ENCODE measurements at regions not wholly inside any gene's neighbourhood (a gene's known extent, or its start where the extent isn't known, plus 50 kb on each side); places are given as distances from the start of the nearest gene placed in this dataset.

DNA sequence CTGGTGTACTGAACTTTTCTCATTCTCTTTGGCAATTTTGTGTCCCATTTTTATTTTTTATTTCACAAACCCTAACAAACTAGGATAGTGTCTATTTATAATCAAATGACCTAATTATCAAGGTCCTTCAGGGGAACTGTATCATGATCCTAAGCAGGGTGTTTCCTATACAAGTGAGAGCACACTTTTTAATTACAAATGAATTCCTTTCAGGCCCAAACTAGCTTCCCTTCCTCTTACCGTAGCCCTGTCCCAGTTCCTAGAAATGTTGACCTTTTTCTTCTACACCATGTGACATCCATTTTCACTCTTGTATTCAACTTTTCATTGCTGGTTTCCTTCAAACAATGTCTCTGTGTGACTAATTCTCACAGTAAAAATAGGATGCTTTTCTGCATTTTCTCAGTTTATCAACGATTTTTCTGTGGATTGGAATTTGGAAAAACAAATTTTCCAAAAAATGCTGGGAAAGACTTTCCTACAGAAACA is 411.4 kb downstream of the CCDC91 start:
- DNase-seq (ENCODE audit: low read depth in 2 of 3, low spot score in 1 of 3) = no peak

DNA sequence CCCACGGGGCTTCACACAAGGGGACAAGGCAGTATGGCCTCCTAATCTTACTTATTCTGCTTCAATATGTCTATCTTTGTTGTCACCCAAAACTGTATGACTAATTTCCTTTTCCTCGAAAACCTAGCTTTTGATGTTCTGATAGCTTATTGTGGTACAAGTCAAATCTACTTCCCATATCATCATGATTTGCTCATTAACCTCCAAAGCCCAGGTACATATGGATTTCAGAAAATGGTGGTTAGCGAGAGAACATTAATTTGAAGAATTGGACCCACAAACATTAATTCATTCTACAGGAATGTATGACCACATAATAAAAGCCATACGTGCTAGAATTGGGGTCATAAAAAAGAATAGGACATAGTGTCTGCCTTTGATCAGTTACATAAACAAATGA is 412.5 kb downstream of the CCDC91 start:
- no peak for DNase-seq (ENCODE audit: low read depth in 2 of 3, low spot score in 1 of 3)

DNA sequence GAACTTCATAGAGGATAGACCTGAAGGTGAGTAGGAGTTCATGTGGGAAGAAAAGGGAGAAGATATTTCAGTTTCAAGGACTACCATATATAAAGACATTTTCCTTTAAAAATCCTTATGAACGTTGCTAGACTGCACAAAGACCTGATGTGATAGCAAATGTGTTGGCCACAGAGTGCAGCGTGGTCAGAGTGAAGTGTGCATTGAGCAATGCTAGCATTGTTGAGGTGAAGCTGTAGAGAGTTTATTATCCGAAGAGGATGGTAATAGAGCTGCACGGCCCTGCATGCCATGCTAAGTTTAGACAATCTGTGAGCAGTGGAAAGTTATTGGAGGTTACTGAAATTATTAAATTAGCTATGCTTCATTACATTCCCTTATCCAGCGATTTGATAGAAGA is 413.0 kb downstream of the CCDC91 start:
- no peak for DNase-seq (ENCODE audit: low read depth in 2 of 3, low spot score in 1 of 3)

DNA sequence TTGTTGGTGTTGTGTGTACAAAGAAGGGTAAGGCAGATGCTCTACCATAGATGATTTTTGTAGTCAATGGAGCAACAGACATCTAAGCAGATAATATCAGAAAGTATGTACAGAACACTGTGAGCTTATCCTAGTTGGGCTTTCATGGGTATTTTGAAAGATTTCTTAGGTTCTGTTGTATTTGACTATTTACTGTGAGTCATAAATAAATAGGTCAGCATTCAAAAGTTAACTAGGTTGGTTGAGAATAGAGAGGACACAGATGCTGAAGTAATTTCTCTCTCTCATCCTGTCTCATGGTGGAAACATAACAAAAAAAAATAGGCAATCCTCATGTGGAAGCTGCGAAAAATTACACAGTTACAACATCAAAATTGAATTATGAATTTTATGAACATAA is 413.5 kb downstream of the CCDC91 start:
- DNase-seq (ENCODE audit: low read depth in 2 of 3, low spot score in 1 of 3) = no peak

DNA sequence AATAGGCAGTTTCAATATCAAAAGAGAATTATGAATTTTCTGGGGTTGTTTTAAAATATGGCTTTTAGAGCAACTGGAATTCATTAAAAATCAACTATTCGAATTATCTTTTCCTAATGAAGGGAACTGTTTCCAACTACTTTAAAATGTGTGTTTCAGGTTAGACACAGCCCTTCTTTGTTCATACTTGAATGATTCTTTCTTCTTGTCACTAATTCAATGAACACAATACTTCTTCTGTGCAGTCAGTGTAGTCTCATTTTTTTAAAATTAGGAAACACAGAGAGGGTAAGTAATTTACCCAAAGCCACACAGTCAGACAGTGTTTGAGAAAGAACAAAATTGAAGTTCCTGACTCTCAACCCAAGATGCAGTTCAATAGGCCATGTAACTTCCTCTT is 414.0 kb downstream of the CCDC91 start:
- no peak for DNase-seq (ENCODE audit: low read depth in 2 of 3, low spot score in 1 of 3)

DNA sequence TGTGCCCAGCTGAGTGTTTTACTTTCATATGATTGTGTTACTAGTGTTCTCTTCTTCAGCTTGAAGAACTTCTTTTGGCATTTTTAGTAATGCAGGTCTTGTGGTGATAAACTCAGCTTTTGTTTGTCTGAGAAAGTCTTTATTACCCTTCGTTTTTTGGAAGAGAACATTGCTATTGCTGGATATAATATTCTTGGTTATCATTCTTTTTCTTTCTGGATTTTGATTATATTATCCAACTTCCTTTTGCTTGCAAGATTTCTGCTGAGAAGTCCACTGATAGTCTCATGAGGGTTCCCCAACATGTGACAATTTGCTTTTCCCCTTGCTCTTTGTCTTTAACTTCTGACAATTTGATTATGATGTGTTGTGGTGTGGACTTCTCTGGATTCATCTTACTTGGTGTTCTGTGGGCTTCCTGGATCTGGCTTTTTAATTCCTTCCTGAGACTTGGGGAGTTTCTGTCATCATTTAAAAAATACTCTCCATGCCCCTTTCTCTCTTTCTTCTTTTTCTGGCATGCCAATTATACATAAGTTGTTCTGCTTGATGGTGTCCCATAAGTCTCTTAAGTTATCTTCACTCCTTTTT is 416.8 kb downstream of the CCDC91 start:
- no peak for DNase-seq (ENCODE audit: low read depth in 2 of 3, low spot score in 1 of 3)

DNA sequence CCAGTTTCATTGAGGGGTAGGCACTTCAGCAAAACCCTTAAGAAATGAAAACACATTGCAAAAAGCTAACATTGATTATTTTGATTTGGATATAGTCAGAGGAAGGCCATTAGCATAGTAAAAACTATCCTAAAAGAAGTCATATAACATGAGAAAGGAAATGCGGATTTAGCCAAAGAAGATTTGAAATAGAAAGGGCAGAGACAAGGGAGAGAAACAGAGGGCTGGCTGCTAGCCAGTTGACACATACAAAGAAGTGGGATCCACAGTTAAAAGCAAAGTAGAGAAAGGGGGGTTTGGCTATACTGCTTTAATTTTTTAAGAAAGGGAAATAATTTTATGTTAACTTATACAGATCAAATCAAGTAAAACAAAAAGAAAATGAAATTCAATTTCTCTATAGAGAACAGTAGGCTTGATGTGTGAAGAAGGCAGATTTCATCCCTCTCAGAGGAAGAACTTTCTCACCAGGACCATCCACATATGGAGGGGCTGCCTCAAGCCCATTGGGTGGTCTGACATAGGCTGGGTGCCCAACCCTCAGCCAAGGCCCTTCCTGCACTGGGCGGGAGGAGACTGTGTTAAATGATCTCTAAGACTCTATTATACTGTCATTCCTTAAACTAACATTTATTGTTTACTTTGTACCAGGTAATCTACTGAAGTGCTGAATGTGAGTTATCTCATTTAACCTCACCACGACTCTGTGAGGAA is 420.3 kb downstream of the CCDC91 start:
- DNase-seq (ENCODE audit: low read depth in 2 of 3, low spot score in 1 of 3) = no peak

DNA sequence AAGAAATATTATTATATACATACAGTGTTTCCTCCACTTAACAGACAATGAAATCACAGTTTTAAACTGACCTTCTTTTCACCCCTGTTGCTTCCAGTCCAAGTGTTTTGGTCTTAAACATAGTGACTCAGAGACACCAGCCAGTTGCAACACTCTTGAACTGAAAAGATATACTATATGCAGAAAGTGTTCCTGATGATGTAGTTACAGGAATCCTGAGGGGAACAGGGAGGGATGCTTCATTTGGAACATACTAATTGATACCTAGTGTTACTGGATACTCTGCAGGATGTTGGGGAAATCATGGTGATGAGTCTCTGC is 420.8 kb downstream of the CCDC91 start:
- no peak for DNase-seq (ENCODE audit: low read depth in 2 of 3, low spot score in 1 of 3)

DNA sequence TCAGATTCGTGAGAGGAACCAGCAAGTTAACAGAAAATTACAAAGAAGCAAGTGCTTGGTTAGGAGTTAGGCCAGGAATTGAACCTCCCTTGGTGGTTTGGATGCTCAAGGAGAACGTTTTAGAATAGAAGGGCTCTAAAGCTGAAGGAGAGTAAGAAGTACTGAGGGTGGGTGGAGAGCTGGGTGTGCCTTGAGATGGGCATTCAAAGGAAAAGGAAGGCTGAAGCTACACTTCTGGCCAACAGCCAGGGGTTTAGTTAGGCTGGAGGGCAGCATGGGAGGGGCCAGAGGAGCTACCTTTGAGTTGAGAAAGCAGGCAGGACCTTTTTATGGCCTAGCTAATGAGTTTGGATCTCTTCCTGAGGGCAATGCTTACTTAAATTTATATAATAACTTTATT is 421.2 kb downstream of the CCDC91 start:
- no peak for DNase-seq (ENCODE audit: low read depth in 2 of 3, low spot score in 1 of 3)

DNA sequence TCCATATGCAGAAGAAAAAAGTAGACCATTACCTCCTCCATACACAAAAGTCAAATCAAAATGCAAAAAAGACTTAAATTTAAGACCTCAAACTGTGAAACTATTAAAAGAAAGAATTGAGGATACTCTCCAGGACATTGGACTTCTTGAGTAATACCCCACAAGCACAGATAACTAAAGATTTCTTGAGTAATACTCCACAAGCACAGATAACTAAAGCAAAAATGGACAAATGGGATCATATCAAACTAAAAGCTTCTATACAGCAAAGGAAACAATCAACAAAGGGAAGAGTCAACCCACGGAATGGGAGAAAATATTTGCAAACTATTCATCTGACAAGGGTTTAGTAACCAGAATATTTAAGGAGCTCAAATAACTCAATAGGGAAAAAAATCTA is 427.9 kb downstream of the CCDC91 start:
- DNase-seq (ENCODE audit: low read depth in 2 of 3, low spot score in 1 of 3) = no peak

DNA sequence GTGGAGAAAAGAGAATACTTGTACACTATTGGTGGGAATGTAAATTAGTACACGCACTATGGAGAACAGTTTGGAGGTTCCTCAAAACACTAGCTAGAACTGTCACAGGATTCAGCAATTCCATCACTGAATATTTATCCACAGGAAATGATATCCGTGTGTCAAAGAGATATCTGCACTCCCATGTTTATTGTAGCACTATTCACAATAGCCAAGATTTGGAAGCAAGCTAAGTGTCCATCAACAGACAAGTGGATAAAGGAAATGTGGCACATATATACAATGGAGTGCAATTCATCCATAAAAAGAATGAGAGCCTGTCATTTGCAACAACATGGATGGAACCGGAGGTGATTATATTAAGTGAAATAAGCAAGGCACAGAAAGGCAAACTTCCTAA is 428.5 kb downstream of the CCDC91 start:
- DNase-seq (ENCODE audit: low read depth in 2 of 3, low spot score in 1 of 3) = no peak

DNA sequence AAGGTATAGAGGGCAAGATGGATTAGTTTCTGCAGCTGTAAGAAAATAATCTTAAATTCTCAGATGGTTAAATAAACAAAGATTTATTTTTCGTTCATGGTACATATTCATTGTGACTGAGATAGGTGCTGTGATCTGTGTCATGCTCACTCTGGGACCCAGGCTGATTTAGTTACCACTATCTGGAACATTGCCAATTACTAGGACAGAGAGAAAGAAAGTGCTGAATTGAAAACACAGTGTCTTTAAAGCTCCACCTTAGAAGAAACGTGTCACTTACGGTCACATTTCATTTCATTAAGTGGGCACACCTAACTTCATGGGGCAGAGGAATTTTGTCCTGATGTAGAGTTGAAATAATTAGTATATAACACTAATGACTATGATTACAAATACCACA is 430.0 kb downstream of the CCDC91 start:
- no peak for DNase-seq (ENCODE audit: low read depth in 2 of 3, low spot score in 1 of 3)

DNA sequence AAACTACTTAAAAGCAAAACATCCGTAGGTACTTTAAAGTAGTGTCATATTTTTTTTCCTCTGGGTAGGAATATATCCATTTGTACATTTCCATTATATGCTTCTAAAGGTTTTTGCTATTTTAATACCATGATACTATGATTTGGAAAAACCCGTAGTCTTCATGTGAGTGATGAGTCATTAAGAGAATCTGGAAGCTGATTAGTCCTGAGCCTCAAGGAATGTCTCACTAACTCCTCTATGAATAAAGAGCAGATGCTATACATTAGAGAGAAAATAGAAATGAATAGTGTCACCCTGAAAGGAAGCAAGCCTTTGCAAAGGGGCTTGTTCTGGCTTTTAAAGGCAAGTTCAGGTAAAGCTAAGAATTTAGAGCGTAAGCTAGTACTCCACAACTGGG is 432.1 kb downstream of the CCDC91 start:
- DNase-seq (ENCODE audit: low read depth in 2 of 3, low spot score in 1 of 3) = no peak

DNA sequence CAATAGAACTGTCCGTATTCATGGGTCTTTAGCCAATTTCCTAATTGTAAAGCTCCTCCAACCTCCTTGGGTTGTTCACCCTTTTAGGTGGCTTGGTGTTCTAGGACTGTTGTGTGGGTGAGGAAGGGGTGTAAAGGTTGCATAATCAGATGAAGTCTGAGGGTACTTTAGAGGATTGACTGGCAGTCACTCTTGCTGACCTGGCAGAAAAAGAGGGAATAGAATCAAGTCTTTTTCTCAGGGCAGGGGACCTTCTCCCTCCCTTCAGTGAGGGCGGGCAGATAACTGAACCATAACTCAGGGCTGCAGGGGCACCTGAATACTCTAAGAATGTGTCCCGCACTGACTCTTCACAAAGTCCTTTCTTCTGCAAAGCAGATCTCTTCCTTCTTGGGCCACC is 436.2 kb downstream of the CCDC91 start:
- DNase-seq (ENCODE audit: low read depth in 2 of 3, low spot score in 1 of 3) = no peak

DNA sequence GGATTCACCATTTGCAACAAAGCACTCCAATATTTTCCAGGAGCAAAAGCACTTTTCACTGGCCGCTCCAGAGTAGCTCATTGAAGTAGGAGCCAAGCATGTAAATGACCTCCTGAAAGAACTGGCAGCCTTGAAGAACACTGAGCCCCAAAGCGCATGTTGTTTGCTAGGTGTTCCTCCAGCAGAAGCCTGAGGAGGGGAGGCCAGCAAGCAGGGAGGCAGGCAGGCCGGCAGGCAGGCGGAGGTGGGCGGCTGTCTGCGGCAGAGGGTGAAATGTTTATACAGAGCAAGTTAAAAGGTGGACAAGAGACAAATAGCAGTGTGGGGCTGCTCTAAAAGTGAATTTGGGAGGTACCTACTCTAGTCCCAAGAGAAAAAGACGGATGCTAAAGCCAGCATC is 439.4 kb downstream of the CCDC91 start:
- no peak for DNase-seq (ENCODE audit: low read depth in 2 of 3, low spot score in 1 of 3)

DNA sequence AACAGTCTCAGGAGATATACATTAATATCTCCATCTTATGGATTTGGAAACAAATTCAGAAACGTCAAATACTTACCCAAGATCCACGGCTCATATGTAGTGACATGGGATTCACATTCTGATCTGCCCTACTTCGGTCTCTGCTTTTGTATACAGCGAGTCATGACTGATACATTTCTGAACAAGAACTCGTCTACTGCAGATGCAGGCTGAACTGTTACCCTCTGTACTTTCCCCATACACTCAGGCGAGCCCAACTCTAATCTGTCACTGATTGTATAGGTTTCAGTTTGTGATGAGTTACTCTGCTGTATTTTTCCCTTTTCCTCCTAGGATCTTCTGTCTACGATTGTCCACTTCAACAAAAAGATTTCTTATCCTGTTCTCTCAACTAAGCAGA is 441.6 kb downstream of the CCDC91 start:
- DNase-seq (ENCODE audit: low read depth in 2 of 3, low spot score in 1 of 3) = no peak

DNA sequence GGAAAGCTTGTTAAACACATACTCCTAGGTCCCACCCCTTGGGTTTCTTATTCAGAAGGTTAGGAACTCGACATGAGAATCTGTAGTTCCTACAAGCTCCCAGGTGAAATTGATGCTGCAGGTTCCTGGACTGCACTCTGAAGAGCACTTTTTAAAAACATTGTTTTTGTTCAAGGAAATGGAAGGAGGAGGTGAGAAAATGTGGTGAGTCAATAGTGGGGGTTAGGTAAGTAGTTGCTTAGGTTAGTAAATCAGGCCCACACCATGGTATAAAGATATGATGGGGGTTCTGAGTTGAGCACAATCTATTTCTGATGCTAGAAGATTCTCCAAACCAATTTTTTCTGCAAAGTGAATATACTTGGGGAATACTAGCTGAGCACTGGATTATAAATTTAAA is 450.3 kb downstream of the CCDC91 start:
- no peak for DNase-seq (ENCODE audit: low read depth in 2 of 3, low spot score in 1 of 3)

DNA sequence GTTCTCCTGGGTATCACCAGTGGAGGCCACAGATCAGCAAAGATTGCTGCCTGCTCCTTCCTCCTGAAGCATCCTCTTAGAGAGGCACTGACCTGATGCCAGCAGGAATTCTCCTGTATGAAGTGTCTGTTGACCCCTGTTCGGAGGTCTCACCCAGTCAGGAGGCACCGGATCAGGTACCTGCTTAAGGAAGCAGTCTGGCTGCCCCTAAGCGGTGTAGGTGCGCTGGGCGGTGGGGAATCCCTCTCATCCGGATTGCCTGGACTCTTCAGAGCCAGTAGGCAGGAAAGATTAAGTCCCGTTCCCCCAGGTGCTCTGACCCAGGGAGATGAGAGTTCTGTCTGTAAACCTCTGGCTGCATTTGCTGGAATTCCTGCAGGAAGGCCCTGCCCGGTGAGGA is 455.2 kb downstream of the CCDC91 start:
- DNase-seq (ENCODE audit: low read depth in 2 of 3, low spot score in 1 of 3) = no peak

DNA sequence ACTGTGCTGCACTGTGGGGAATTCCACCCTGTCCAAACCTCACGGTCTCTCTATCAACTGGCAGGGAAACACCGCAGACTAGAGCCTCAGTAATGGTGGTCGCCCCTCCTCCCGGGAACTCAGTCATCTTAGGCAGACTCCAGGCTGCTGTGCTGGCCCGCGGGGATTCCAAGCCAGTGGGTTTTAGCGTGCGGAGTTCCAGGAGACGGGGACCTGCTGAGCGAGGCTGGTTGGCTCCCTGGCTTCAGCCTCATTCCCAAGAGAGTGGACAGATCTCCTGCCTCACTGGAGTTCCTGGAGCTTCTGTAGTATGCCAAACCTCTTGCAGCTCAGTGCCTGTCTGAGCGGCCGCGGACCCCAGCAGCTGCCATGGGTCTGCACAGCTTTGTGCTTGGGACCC is 455.6 kb downstream of the CCDC91 start:
- DNase-seq (ENCODE audit: low read depth in 2 of 3, low spot score in 1 of 3) = no peak

DNA sequence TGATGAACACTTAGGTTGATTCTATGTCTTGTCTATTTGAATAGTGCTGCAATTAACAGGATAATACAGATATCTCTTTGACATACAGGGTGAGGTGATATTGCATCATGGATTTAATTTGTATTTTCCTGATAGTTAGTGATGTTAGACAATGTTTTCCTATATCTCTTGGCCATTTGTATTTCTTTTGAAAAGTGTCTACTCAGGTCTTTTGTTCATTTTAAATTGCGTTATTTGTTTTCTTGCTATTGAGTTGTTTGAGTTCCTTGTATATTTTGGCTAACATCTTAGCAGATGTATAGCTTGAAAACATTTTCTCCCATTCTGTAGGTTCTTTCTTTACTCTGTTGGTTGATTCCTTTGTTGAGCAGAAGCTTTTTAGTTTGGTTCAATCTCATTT is 460.6 kb downstream of the CCDC91 start:
- no peak for DNase-seq (ENCODE audit: low read depth in 2 of 3, low spot score in 1 of 3)

DNA sequence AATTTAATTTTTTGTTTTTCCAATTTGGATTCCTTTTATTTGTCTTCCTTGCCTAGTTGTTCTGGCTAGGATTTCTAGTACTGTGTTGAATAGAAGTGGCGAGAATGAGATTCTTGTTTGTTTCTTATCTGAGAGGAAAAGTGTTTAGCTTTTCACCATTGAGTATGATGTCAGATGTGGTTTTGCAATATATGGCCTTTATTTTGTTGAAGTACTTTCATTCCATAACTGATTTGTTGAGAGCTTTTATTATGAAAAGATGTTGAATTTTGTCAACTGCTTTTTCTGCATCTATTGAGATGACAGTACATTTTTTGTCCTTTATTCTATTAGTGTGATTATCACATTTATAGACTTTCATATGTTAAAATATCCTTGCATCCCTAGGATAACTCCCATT is 462.0 kb downstream of the CCDC91 start:
- DNase-seq (ENCODE audit: low read depth in 2 of 3, low spot score in 1 of 3) = no peak

DNA sequence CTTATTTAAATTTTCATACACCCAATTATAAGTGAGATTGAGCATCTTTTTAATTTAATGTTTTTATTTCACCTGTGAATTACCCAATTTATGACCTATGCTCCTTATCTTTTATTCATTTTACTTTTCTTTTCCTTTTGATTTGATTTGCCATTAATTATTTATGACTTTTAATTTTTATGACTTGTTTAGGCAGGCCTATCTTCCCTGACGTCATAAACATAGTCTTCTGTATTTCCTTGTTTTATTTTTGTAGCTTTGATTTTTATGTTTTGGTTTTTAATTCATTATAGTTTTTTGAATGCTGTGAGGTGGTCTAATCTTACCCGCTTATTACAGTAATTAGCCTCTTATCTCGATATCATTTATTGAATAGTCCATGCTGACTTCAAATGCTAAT is 467.1 kb upstream of the FAR2 start:
- no peak for DNase-seq (ENCODE audit: low read depth in 2 of 3, low spot score in 1 of 3)

DNA sequence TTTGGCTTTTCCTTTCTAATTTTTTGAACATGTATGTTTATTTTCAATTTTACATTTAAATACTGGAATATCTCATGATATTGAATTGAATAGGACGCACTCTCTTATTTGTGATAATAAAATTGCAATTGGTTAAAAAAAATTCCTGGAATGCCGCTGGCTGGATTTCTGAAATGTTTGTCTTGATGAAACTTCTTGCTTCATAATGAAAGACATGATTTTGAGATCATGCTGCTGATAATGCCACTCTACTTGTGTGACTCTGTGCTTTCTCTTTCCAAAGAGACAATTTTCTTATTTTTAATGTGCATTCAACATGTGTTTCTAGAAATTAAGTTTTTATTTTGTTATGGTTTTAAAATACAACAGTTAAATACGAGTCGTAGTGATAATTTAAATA is 465.7 kb upstream of the FAR2 start:
- DNase-seq (ENCODE audit: low read depth in 2 of 3, low spot score in 1 of 3) = no peak

Measured in stimulated activated CD4-positive, alpha-beta T cell treated with anti-CD3 and anti-CD28 coated beads, Interleukin-12 subunit alpha, Interleukin-12 subunit beta, amount 100 ng/mL, for 48 hours (primary cell).